ENCODE measurements at regions not wholly inside any gene's neighbourhood (a gene's known extent, or its start where the extent isn't known, plus 50 kb on each side); places are given as distances from the start of the nearest gene placed in this dataset.

GRCh38 chr20:19812056-19812455, 54.0 kb downstream of the RIN2 start:
- no peak for DNase-seq
- no peaks in the 10 kb centered on the region for H3K9me3 ChIP-seq
- intact Hi-C loops (cut with DNase I; ENCODE audit: low total_unique reads) = no loop called here
- no peak overlapping the region for H3K4me3 ChIP-seq
- no peaks in the 10 kb centered on the region for H3K36me3 ChIP-seq (ENCODE audit: low read depth, missing control alignments)
- no peak overlapping the region for H3K27ac ChIP-seq
- WGBS, 2 donors = 89 to 100% methylated on average over 1 of the region's 1 CpG
- H3K27me3 ChIP-seq = no peaks in the 10 kb centered on the region
- TF ChIP-seq CTCF (IDR thresholded peaks at IDR 0.05) = no peak
- no peak for TF ChIP-seq POLR2A (IDR thresholded peaks at IDR 0.05)
- H3K4me1 ChIP-seq = peaks cover 8% of the 10 kb centered on the region

- no peak for TF ChIP-seq POLR2A (IDR thresholded peaks at IDR 0.05)
- no peak for TF ChIP-seq CTCF (IDR thresholded peaks at IDR 0.05)
- Histone ChIP-seq H3K4me1 (peaks cover 4% of the 10 kb centered on the region), H3K27me3 (no peaks in the 10 kb centered on the region), H3K36me3 (ENCODE audit: low read depth, missing control alignments) (no peaks in the 10 kb centered on the region), H3K4me3 (no peak overlapping the region), H3K27ac (no peak overlapping the region), H3K9me3 (no peaks in the 10 kb centered on the region)
- WGBS, 2 donors = 89 to 100% methylated on average over 1 of the region's 1 CpG
- intact Hi-C loops (cut with DNase I; ENCODE audit: low total_unique reads) = no loop called here
- no peak for DNase-seq
Measured at GRCh38 chr20:19812696-19813095, 54.6 kb downstream of the RIN2 start.

GRCh38 chr20:19813846-19814640, 56.0 kb downstream of the RIN2 start:
- intact Hi-C loops (cut with DNase I; ENCODE audit: low total_unique reads) = no loop called here
- 73 to 74% methylated on average over 9 of the region's 9 CpGs for WGBS, 2 donors

GRCh38 chr20:19815553-19815991, 57.5 kb downstream of the RIN2 start:
- Histone ChIP-seq H3K4me3 (no peak overlapping the region), H3K27ac (no peak overlapping the region), H3K9me3 (no peaks in the 10 kb centered on the region), H3K27me3 (no peaks in the 10 kb centered on the region), H3K4me1 (peaks cover 4% of the 10 kb centered on the region), H3K36me3 (ENCODE audit: low read depth, missing control alignments) (no peaks in the 10 kb centered on the region)
- no peak for TF ChIP-seq POLR2A (IDR thresholded peaks at IDR 0.05)
- TF ChIP-seq CTCF (IDR thresholded peaks at IDR 0.05) = no peak
- intact Hi-C loops (cut with DNase I; ENCODE audit: low total_unique reads) = no loop called here
- WGBS, 2 donors = 55 to 60% methylated on average over 8 of the region's 8 CpGs
- no peak for DNase-seq

More at GRCh38 chr20:19813846-19814640, 56.0 kb downstream of the RIN2 start:
- Histone ChIP-seq H3K36me3 (ENCODE audit: low read depth, missing control alignments) (no peaks in the 10 kb centered on the region), H3K27ac (peak overlapping the region in 1 of 2 donors; percentile 3), H3K4me1 (peaks cover 4% of the 10 kb centered on the region), H3K4me3 (no peak overlapping the region), H3K9me3 (no peaks in the 10 kb centered on the region), H3K27me3 (no peaks in the 10 kb centered on the region)
- TF ChIP-seq POLR2A (IDR thresholded peaks at IDR 0.05) (no peak), CTCF (IDR thresholded peaks at IDR 0.05) (no peak)
- DNase-seq = no peak

GRCh38 chr20:19816386-19816785, 58.3 kb downstream of the RIN2 start:
- no peak overlapping the region for H3K27ac ChIP-seq
- H3K27me3 ChIP-seq = no peaks in the 10 kb centered on the region
- H3K4me1 ChIP-seq = peaks cover 4% of the 10 kb centered on the region
- intact Hi-C loops (cut with DNase I; ENCODE audit: low total_unique reads) = no loop called here
- WGBS, 2 donors = 82 to 87% methylated on average over 4 of the region's 4 CpGs
- no peak for TF ChIP-seq CTCF (IDR thresholded peaks at IDR 0.05)
- no peak for TF ChIP-seq POLR2A (IDR thresholded peaks at IDR 0.05)
- no peaks in the 10 kb centered on the region for H3K36me3 ChIP-seq (ENCODE audit: low read depth, missing control alignments)
- H3K4me3 ChIP-seq = no peak overlapping the region
- H3K9me3 ChIP-seq = no peaks in the 10 kb centered on the region
- DNase-seq = no peak

Data from testis (tissue), 2 donors.